ENCODE measurements at regions not wholly inside any gene's neighbourhood (a gene's known extent, or its start where the extent isn't known, plus 50 kb on each side); places are given as distances from the start of the nearest gene placed in this dataset.
"Not testable (repeated sequence)": the region's sequence is repeated elsewhere in the genome, so short reads cannot be mapped to it uniquely, and the experiment has no call there.

GRCh38 chr3:153539263-153539662, 377.2 kb downstream of the RAP2B start:
- no peak for DNase-seq (ENCODE audit: extremely low read depth in 1 of 2, low read depth in 1 of 2)

DNA sequence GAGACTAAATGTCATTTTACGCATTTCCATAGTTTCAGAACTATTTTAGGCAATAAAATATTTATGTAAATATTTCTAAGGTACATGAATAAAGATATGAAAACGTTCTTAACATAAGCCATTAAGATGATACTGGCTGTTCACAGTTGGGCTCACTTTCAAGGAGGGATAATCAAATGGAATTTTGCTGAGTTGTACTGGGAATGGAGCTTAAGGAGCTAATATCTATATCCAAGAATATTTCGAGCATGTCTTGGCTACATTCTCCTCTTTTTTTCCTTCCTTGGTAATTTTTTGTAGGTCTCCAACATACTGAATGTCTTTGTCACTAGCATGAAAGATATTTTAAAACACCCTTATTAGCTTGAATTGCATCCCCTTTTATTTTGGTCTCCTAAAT, 383.4 kb downstream of the RAP2B start:
- no peak for DNase-seq (ENCODE audit: extremely low read depth in 1 of 2, low read depth in 1 of 2)

DNA sequence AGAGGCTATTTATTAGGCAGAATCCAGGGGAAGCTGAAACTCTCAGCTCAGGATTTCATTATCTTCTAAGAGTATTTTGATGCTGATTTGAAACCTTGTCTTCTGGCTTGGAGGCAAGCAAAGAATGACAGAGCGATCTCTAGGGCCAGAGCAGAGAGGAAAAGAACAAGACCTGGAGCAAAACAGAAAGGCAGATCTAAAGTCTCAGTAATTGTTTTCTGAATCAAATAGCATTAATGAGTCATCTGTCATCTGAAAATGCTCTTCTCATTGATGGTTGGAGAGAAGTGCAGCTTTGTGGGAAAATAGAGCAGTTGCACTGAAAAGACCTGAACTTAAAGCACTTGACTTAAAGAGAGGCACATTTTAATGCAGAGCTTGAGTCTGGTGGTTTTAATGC, 385.9 kb downstream of the RAP2B start:
- no peak for DNase-seq (ENCODE audit: extremely low read depth in 1 of 2, low read depth in 1 of 2)

DNA sequence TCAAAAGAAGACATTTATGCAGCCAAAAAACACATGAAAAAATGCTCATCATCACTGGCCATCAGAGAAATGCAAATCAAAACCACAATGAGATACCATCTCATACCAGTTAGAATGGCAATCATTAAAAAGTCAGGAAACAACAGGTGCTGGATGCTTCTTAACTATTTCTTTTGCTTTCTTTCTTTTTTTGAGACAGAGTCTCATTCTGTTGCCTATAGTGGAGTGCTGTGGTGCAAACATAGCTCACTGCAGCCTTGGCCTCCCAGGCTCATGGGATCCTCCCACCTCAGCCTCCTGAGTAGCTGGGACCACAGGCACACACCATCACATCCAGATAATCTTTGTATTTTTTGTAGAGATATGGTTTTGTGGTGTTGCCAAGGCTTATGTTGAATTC, 387.7 kb downstream of the RAP2B start:
- not testable (repeated sequence) for DNase-seq (ENCODE audit: extremely low read depth in 1 of 2, low read depth in 1 of 2)

DNA sequence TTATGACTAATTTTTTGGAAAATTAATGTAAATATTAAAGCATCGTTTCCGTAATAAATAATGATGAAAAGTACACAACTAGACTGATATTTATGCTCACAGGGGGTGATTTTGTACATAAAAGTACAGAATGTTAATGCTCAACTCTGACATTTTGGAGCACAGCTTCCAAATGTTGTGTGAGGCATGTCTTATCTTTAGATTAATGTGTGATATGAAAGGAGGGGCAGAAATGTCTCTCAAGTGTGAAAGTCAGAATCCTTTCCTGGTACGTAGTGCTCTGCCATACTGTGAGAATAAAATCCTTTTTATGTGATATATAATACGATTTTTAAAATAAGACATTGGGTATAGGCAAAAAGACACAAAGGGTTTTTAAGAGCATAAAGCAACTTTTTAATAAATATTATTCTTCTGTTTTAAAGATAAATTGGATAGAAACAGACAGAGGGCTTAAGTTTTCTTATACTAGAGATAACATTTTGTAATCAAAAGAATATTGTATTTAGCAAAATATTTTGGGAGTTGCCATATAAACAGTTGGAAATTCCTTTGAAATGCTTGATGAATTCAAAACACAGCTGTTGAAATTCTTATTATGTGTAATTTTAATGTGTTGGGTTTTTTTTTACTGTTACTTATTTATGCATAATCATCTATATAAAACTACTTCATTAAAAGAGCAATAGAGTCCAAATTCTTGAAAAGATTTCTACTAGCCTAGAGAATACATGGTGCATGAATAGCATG, 389.7 kb downstream of the RAP2B start:
- DNase-seq (ENCODE audit: extremely low read depth in 1 of 2, low read depth in 1 of 2) = no peak

GRCh38 chr3:153552887-153553604, 391.0 kb downstream of the RAP2B start:
- no peak for DNase-seq (ENCODE audit: extremely low read depth in 1 of 2, low read depth in 1 of 2)

- DNase-seq (ENCODE audit: extremely low read depth in 1 of 2, low read depth in 1 of 2) = no peak
Observed at GRCh38 chr3:153553605-153553945, 391.5 kb downstream of the RAP2B start.

DNA sequence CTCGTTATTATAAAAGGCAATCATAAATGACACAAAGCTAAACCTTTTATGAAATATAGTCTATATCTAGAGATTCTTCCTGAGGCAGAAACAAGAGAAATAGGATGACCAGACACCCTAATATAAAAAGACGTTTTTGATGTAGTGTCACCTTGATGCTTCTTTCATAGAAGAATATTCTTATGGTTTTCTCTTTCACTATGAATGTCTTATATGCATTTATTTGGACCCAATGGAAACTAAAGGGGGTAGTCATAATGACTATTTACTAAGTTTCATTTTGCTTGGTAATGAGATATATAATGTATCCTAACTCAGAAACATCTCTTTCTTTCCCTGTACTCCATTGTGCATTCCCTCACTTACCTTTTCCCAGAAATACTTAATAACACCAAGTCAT, 393.9 kb downstream of the RAP2B start:
- no peak for DNase-seq (ENCODE audit: extremely low read depth in 1 of 2, low read depth in 1 of 2)

DNA sequence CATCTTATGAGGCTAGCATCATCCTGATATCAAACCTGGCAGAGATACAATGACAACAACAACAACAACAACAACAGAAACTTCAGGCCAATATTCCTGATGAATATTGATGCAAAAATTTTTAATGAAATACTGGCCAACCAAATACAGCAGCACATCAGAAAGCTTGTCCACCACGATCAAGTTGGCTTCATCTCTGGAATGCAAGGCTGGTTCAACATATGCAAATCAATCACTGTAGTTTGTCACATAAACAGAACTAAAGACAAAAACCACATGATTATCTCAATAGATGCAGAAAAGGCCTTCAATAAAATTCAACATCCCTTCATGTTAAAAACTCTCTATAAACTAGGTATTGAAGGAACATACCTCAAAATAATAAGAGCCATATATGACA, 397.3 kb downstream of the RAP2B start:
- not testable (repeated sequence) for DNase-seq (ENCODE audit: extremely low read depth in 1 of 2, low read depth in 1 of 2)

- DNase-seq (ENCODE audit: extremely low read depth in 1 of 2, low read depth in 1 of 2) = no peak
Observed at GRCh38 chr3:153567011-153567410, 405.0 kb downstream of the RAP2B start.

DNA sequence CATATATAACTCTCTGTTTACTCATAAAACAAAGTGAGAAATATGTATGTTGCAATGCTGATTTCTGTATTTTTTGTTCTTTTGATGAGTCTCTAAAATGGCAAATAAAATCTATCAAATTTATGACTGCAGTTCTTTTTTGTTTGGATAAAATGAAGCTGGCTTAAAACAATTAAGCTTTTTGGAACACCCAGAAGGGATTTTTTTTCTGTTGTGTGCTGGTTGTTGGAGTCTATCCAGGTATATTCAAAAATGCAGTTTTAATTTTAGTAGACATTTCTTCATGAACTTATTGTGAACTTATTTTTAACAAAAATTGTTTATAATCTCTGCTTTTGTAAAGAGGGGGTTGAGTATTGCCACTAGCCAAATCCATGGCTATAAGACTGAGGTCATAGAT, 405.5 kb downstream of the RAP2B start:
- no peak for DNase-seq (ENCODE audit: extremely low read depth in 1 of 2, low read depth in 1 of 2)

GRCh38 chr3:153570481-153570880, 408.5 kb downstream of the RAP2B start:
- DNase-seq (ENCODE audit: extremely low read depth in 1 of 2, low read depth in 1 of 2) = not testable (repeated sequence)

DNA sequence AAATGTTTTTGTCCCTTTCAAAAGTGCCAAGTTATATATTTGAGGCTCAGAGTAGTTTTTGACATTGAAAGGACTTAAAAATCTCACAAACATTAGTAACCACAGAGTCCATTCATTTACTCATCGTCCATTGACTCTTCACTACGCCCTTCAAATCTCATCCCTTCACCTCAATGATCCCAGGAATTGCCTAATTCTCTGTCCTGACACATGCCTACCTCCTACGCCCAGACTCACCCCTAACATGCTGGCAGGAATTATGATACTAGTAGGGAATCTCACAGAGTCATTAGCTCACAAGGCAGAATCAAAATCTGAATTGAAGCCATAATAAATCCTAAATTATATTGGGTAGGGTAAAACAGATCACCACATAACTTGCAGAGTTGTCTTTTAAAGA, 410.1 kb downstream of the RAP2B start:
- DNase-seq (ENCODE audit: extremely low read depth in 1 of 2, low read depth in 1 of 2) = no peak

GRCh38 chr3:153572654-153573053, 410.6 kb downstream of the RAP2B start:
- no peak for DNase-seq (ENCODE audit: extremely low read depth in 1 of 2, low read depth in 1 of 2)

DNA sequence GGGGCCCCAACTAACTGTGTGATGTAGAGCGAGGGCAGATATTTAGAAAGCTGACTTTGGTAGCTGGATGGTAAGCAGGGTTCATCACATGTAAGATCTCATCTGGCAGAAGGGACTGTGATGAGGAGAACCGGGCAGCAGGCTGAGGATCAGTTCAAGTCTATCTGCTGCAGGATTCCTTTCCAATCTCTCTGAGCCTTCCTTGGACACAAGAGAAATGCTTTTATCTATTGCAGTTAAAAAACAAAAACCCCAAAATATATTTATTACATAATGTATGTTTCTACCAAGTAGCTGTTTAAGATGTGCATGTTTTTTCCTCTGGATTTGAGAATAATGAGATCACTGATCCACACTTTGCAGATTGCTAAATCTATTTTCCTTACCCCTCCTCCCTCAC, 411.5 kb downstream of the RAP2B start:
- DNase-seq (ENCODE audit: extremely low read depth in 1 of 2, low read depth in 1 of 2) = no peak

DNA sequence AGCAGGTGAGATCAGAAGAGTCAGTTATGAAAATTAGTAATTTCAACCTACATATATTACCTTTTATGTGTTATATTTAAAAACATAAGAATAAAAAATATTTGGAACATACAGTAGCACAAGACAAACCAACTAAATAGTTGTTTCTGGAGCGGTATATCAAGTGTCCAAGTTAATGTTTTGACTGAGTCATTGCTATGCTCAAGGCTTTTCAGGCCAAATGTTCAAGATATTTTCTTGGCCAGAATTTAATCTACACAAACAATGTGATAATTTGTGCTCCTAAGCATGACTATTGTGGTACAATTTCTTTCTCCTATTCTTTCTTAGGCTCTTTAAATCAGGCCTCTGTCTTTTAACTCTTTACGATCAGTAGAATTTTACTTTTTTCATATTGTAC, 412.4 kb downstream of the RAP2B start:
- no peak for DNase-seq (ENCODE audit: extremely low read depth in 1 of 2, low read depth in 1 of 2)

- no peak for DNase-seq (ENCODE audit: extremely low read depth in 1 of 2, low read depth in 1 of 2)
Observed at GRCh38 chr3:153577059-153577736, 415.2 kb downstream of the RAP2B start.

- DNase-seq (ENCODE audit: extremely low read depth in 1 of 2, low read depth in 1 of 2) = no peak
Observed at GRCh38 chr3:153578046-153578445, 416.0 kb downstream of the RAP2B start.

DNA sequence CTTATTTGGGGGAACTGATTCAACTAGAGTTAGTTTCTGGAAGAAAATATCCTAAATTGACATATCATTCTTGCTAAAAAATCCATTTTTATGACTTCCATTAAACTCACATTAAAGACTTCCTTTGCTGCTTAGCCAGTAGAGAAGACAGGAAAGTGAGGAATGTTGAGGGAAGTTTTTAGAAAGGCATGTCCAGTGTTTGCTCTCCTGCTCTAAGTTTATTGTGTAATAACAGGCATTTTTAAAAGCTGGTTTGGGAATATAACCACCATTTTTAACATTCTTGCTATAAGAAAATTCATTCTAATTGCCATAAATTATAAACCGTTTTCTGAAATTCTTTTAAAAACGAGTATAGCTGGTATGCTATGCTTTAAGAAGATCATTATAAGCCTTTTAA, 428.0 kb downstream of the RAP2B start:
- DNase-seq (ENCODE audit: extremely low read depth in 1 of 2, low read depth in 1 of 2) = no peak

GRCh38 chr3:153591561-153592245, 429.7 kb downstream of the RAP2B start:
- no peak for DNase-seq (ENCODE audit: extremely low read depth in 1 of 2, low read depth in 1 of 2)

DNA sequence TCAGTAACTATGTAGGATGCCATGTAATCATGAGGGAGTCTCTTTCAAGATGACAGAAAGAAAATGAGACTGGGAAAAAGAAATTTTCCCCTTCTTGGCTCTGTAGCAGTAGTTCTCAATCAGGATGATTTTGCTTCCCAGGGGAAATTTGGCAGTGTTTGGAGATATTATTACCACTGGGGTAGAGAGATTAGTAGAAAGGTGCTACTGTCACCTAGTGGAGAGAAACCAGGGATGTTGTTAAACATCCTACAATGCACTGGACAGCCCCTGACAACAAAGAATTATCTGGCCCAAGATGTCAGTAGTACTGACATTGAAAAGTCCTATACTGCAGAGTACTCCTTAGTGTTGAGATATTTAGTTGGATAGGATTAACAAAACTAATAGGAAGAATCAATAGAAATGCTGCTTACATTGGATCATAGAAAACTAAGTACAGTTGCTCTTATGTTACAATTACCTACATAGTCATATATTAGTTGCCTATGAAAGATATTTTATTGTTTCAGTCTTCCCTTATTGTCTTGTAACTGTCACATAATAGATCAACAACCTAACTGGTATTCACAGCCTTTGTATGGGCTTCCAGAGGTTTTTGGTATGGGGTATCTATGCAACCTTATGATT, 433.3 kb downstream of the RAP2B start:
- DNase-seq (ENCODE audit: extremely low read depth in 1 of 2, low read depth in 1 of 2) = no peak
